Middle frontal gyrus (tissue), 1 donor: ENCODE measurements at regions not wholly inside any gene's neighbourhood (a gene's known extent, or its start where the extent isn't known, plus 50 kb on each side); places are given as distances from the start of the nearest gene placed in this dataset.
A peak's percentile ranks its signal among the peaks of the same experiment; 100 is the strongest.

ENCODE experiments used
- DNase-seq: peaks from one replicate; pipeline ENCODE4 v3.0.0-alpha.2; 2015; ENCODE audit warnings: low spot score; ENCODE audit errors: extremely low spot score

GRCh38 chr6:113529879-113530278 lies 327.3 kb upstream of the MARCKS start:
- no peak for DNase-seq

GRCh38 chr6:113530769-113531168 lies 326.4 kb upstream of the MARCKS start:
- DNase-seq, result no peak

- DNase-seq, result no peak
These were observed 317.9 kb upstream of the MARCKS start for GRCh38 chr6:113539202-113539601.

GRCh38 chr6:113539623-113540022 lies 317.5 kb upstream of the MARCKS start:
- DNase-seq, result no peak

- no peak for DNase-seq
These were observed 316.7 kb upstream of the MARCKS start for GRCh38 chr6:113540466-113540865.

GRCh38 chr6:113551168-113551567 lies 306.0 kb upstream of the MARCKS start:
- no peak for DNase-seq

- DNase-seq, result no peak
These were observed 300.4 kb upstream of the MARCKS start for GRCh38 chr6:113556775-113557174.

- DNase-seq, result no peak
These were observed 298.7 kb upstream of the MARCKS start for GRCh38 chr6:113558431-113558830.

GRCh38 chr6:113558966-113559365 lies 298.2 kb upstream of the MARCKS start:
- no peak for DNase-seq

- no peak for DNase-seq
These were observed 296.8 kb upstream of the MARCKS start for GRCh38 chr6:113560376-113560775.

GRCh38 chr6:113560908-113561307 lies 296.2 kb upstream of the MARCKS start:
- DNase-seq, result no peak

- DNase-seq, result no peak
These were observed 294.9 kb upstream of the MARCKS start for GRCh38 chr6:113562248-113562647.

- peak; percentile 71 for DNase-seq
These were observed 292.6 kb upstream of the MARCKS start for GRCh38 chr6:113564371-113565171.

GRCh38 chr6:113565306-113565705 lies 291.8 kb upstream of the MARCKS start:
- no peak for DNase-seq

GRCh38 chr6:113570161-113570560 lies 287.0 kb upstream of the MARCKS start:
- no peak for DNase-seq

- no peak for DNase-seq
These were observed 286.5 kb upstream of the MARCKS start for GRCh38 chr6:113570641-113571040.

GRCh38 chr6:113574147-113574546 lies 283.0 kb upstream of the MARCKS start:
- DNase-seq, result no peak

GRCh38 chr6:113576310-113576709 lies 280.8 kb upstream of the MARCKS start:
- no peak for DNase-seq

- no peak for DNase-seq
These were observed 278.5 kb upstream of the MARCKS start for GRCh38 chr6:113578691-113579090.

GRCh38 chr6:113584767-113585166 lies 272.4 kb upstream of the MARCKS start:
- no peak for DNase-seq

GRCh38 chr6:113585246-113585645 lies 271.9 kb upstream of the MARCKS start:
- no peak for DNase-seq

- no peak for DNase-seq
These were observed 270.6 kb upstream of the MARCKS start for GRCh38 chr6:113586413-113587077.
